Small intestine (tissue), 7 donors: ENCODE measurements at regions not wholly inside any gene's neighbourhood (a gene's known extent, or its start where the extent isn't known, plus 50 kb on each side); places are given as distances from the start of the nearest gene placed in this dataset.

ENCODE experiments used
- DNase-seq, 2 donors: peaks; one replicate each; pipeline versions ENCODE4 v3.0.0 to v3.0.0-alpha.2; 2013
- FAIRE-seq: peaks from 2 replicates; lab custom pipeline; 2012; peaks lifted over from hg19 to GRCh38; lab: Jason Lieb, UNC
- H3K27ac ChIP-seq, 3 donors: one replicate each; pipeline ENCODE4 v1.5.1; 2013; ENCODE audit warnings: low read length in 2 of 3, mild to moderate bottlenecking in 2 of 3, control low read depth in 1 of 3, inconsistent platforms in 1 of 3, low read depth in 1 of 3, moderate library complexity in 1 of 3
- H3K27me3 ChIP-seq, 3 donors: one replicate each; pipeline ENCODE4 v1.6.1; 2013; ENCODE audit warnings: low read length in 3 of 3, inconsistent platforms in 1 of 3; ENCODE audit not compliant: control insufficient read depth in 3 of 3, insufficient read depth in 3 of 3
- H3K36me3 ChIP-seq, 3 donors: one replicate each; pipeline ENCODE4 v1.6.1; 2013; ENCODE audit warnings: low read length in 3 of 3, inconsistent platforms in 1 of 3, low read depth in 1 of 3, mild to moderate bottlenecking in 1 of 3, moderate library complexity in 1 of 3; ENCODE audit not compliant: control insufficient read depth in 3 of 3, insufficient read depth in 2 of 3
- H3K4me1 ChIP-seq, 3 donors: one replicate each; pipeline ENCODE4 v1.6.1; 2013; ENCODE audit warnings: low read length in 2 of 3, inconsistent platforms in 1 of 3, low read depth in 1 of 3, mild to moderate bottlenecking in 1 of 3, moderate library complexity in 1 of 3; ENCODE audit not compliant: control insufficient read depth in 3 of 3, insufficient read depth in 2 of 3
- H3K4me3 ChIP-seq, 3 donors: one replicate each; pipeline ENCODE4 v1.5.1; 2013; ENCODE audit warnings: low read length in 3 of 3, control low read depth in 1 of 3, inconsistent platforms in 1 of 3, low read depth in 1 of 3, mild to moderate bottlenecking in 1 of 3, moderate library complexity in 1 of 3
- H3K9me3 ChIP-seq, 2 donors: one replicate each; pipeline ENCODE4 v1.6.1; 2013; ENCODE audit warnings: low read depth in 1 of 2, low read length in 1 of 2; ENCODE audit not compliant: control insufficient read depth in 2 of 2, insufficient read depth in 1 of 2
- WGBS, 3 donors: extraction: QIAGEN DNeasy Blood & Tissue Kit; methylation state at CpG; one replicate each; pipeline ENCODE4 v1.1.7; 2013; 5-methylcytosine and 5-hydroxymethylcytosine counted together
- donor health status: healthy with polysubstance abuse.
- donor health status: control.
- donor health status: control.
- donor health status: Bipolar disorder and iron deficiency.
- donor health status: healthy.

GRCh38 chr4:53925050-53925605 is 139.3 kb downstream of the CHIC2 start:
- no peaks in the 10 kb centered on the region for H3K36me3 ChIP-seq
- 51 to 80% (median 69%) methylated on average over 2 of the region's 2 CpGs for WGBS, 3 donors
- no peak for FAIRE-seq

GRCh38 chr4:53924333-53925049 is 139.9 kb downstream of the CHIC2 start:
- Histone ChIP-seq H3K4me3 (no peak overlapping the region), H3K9me3 (no peaks in the 10 kb centered on the region), H3K27me3 (peaks cover 0 to 18% (median 0%) of the 10 kb centered on the region in 3 donors), H3K4me1 (no peaks in the 10 kb centered on the region), H3K27ac (no peak overlapping the region), H3K36me3 (no peaks in the 10 kb centered on the region)
- FAIRE-seq = no peak
- 68 to 76% (median 69%) methylated on average over 7 of the region's 7 CpGs for WGBS, 3 donors
- no peak for DNase-seq

More at GRCh38 chr4:53925050-53925605, 139.3 kb downstream of the CHIC2 start:
- Histone ChIP-seq H3K4me1 (no peaks in the 10 kb centered on the region), H3K27ac (no peak overlapping the region), H3K27me3 (peaks cover 0 to 18% (median 0%) of the 10 kb centered on the region in 3 donors), H3K4me3 (no peak overlapping the region), H3K9me3 (no peaks in the 10 kb centered on the region)
- DNase-seq = no peak

- peaks cover 0 to 18% (median 0%) of the 10 kb centered on the region in 3 donors for H3K27me3 ChIP-seq
- no peaks in the 10 kb centered on the region for H3K4me1 ChIP-seq
- H3K27ac ChIP-seq = no peak overlapping the region
- DNase-seq (no peak), FAIRE-seq (no peak)
- H3K4me3 ChIP-seq = no peak overlapping the region
- no peaks in the 10 kb centered on the region for H3K9me3 ChIP-seq
- WGBS, 3 donors = 31 to 73% (median 49%) methylated on average over 5 of the region's 5 CpGs
- no peaks in the 10 kb centered on the region for H3K36me3 ChIP-seq
These were observed 140.5 kb downstream of the CHIC2 start for GRCh38 chr4:53923921-53924320.

GRCh38 chr4:53921856-53922255 is 142.5 kb downstream of the CHIC2 start:
- Histone ChIP-seq H3K4me3 (no peak overlapping the region), H3K36me3 (no peaks in the 10 kb centered on the region), H3K9me3 (no peaks in the 10 kb centered on the region), H3K27ac (no peak overlapping the region), H3K4me1 (no peaks in the 10 kb centered on the region), H3K27me3 (peaks cover 0 to 17% (median 0%) of the 10 kb centered on the region in 3 donors)
- DNase-seq (no peak), FAIRE-seq (no peak)

- Histone ChIP-seq H3K4me1 (no peaks in the 10 kb centered on the region), H3K36me3 (no peaks in the 10 kb centered on the region), H3K27ac (no peak overlapping the region), H3K4me3 (no peak overlapping the region), H3K27me3 (peaks cover 0 to 17% (median 0%) of the 10 kb centered on the region in 3 donors), H3K9me3 (no peaks in the 10 kb centered on the region)
- FAIRE-seq = no peak
- no peak for DNase-seq
- WGBS, 3 donors = 61 to 83% (median 61%) methylated on average over 4 of the region's 4 CpGs
These were observed 143.5 kb downstream of the CHIC2 start for GRCh38 chr4:53920883-53921282.

GRCh38 chr4:53920116-53920515 is 144.3 kb downstream of the CHIC2 start:
- H3K4me3 ChIP-seq = no peak overlapping the region
- H3K9me3 ChIP-seq = no peaks in the 10 kb centered on the region
- no peaks in the 10 kb centered on the region for H3K4me1 ChIP-seq
- no peak overlapping the region for H3K27ac ChIP-seq
- H3K27me3 ChIP-seq = peaks cover 0 to 12% (median 0%) of the 10 kb centered on the region in 3 donors
- 30 to 36% (median 33%) methylated on average over 4 of the region's 4 CpGs for WGBS, 3 donors
- H3K36me3 ChIP-seq = no peaks in the 10 kb centered on the region
- FAIRE-seq (no peak), DNase-seq (no peak)

- H3K9me3 ChIP-seq = no peaks in the 10 kb centered on the region
- no peak overlapping the region for H3K4me3 ChIP-seq
- no peaks in the 10 kb centered on the region for H3K4me1 ChIP-seq
- no peak overlapping the region for H3K27ac ChIP-seq
- H3K36me3 ChIP-seq = no peaks in the 10 kb centered on the region
- DNase-seq = no peak
- WGBS, 3 donors = 69 to 92% (median 79%) methylated on average over 2 of the region's 2 CpGs
- FAIRE-seq = no peak
- H3K27me3 ChIP-seq = peaks cover 0 to 9% (median 0%) of the 10 kb centered on the region in 3 donors
These were observed 144.9 kb downstream of the CHIC2 start for GRCh38 chr4:53919535-53919934.

- WGBS, 3 donors = 31 to 36% (median 34%) methylated on average over 2 of the region's 2 CpGs
- no peaks in the 10 kb centered on the region for H3K36me3 ChIP-seq
- H3K4me1 ChIP-seq = no peaks in the 10 kb centered on the region
- FAIRE-seq (no peak), DNase-seq (no peak)
- no peak overlapping the region for H3K4me3 ChIP-seq
- peaks cover 0 to 5% (median 0%) of the 10 kb centered on the region in 3 donors for H3K27me3 ChIP-seq
- no peak overlapping the region for H3K27ac ChIP-seq
- H3K9me3 ChIP-seq = no peaks in the 10 kb centered on the region
These were observed 146.7 kb downstream of the CHIC2 start for GRCh38 chr4:53917729-53918128.
